ENCODE measurements at regions not wholly inside any gene's neighbourhood (a gene's known extent, or its start where the extent isn't known, plus 50 kb on each side); places are given as distances from the start of the nearest gene placed in this dataset.

GRCh38 chr4:11633430-11633829, 204.7 kb upstream of the HS3ST1 start:
- TF ChIP-seq POLR2AphosphoS5 (IDR thresholded peaks at IDR 0.05) (no peak), CTCF (IDR thresholded peaks at IDR 0.05; ENCODE audit: poor library complexity, severe bottlenecking) (no peak)
